Neuronal stem cell (in vitro differentiated cells): ENCODE measurements at regions not wholly inside any gene's neighbourhood (a gene's known extent, or its start where the extent isn't known, plus 50 kb on each side); places are given as distances from the start of the nearest gene placed in this dataset.

Source experiments
- DNase-seq: peaks from one replicate; pipeline ENCODE4 v3.0.0-alpha.2; 2013; ENCODE audit warnings: low spot score
- H2AFZ ChIP-seq: one replicate; pipeline ENCODE4 v1.6.1; 2013; ENCODE audit warnings: mild to moderate bottlenecking, low read length, inconsistent platforms
- H2AK5ac ChIP-seq: 2 replicates; pipeline ENCODE4 v1.6.1; 2013; ENCODE audit warnings: low read depth, mild to moderate bottlenecking, inconsistent platforms, low read length, moderate library complexity, mixed read lengths
- H2BK120ac ChIP-seq: 2 replicates; pipeline ENCODE4 v1.6.1; 2013; ENCODE audit warnings: low read depth, mild to moderate bottlenecking, inconsistent platforms, low read length, moderate library complexity, mixed read lengths
- H2BK12ac ChIP-seq: one replicate; pipeline ENCODE4 v1.6.1; 2013; ENCODE audit warnings: low read length, inconsistent platforms
- H2BK15ac ChIP-seq: 2 replicates; pipeline ENCODE4 v1.6.1; 2013; ENCODE audit warnings: mild to moderate bottlenecking, low read length, inconsistent platforms, mixed read lengths
- H2BK5ac ChIP-seq: one replicate; pipeline ENCODE4 v1.6.1; 2013; ENCODE audit warnings: inconsistent platforms, mild to moderate bottlenecking, low read length, moderate library complexity
- H3K14ac ChIP-seq: one replicate; pipeline ENCODE4 v1.6.1; 2013; ENCODE audit warnings: low read length, inconsistent platforms
- H3K18ac ChIP-seq: 2 replicates; pipeline ENCODE4 v1.6.1; 2013; ENCODE audit warnings: low read length, inconsistent platforms
- H3K23ac ChIP-seq: 2 replicates; pipeline ENCODE4 v1.6.1; 2013; ENCODE audit warnings: low read depth, mild to moderate bottlenecking, mixed read lengths, low read length, inconsistent platforms; ENCODE audit not compliant: poor library complexity
- H3K27ac ChIP-seq: replicated peaks from 3 replicates; pipeline ENCODE4 v1.5.1; 2013; ENCODE audit warnings: low read length, inconsistent platforms
- H3K27me3 ChIP-seq, 3 experiments: 2 replicates each; pipeline ENCODE4 v1.6.1; 2013; ENCODE audit warnings: low read length in 3 of 3, mild to moderate bottlenecking in 2 of 3, inconsistent platforms in 1 of 3, low read depth in 1 of 3, mixed read lengths in 1 of 3, moderate library complexity in 1 of 3; ENCODE audit not compliant: control insufficient read depth in 3 of 3, insufficient read depth in 3 of 3
- H3K36me3 ChIP-seq, 2 donors: replicated peaks in 1 of 2; 2 replicates each; pipeline ENCODE4 v1.6.1; 2013; ENCODE audit warnings: low read length in 2 of 2; ENCODE audit not compliant: control insufficient read depth in 2 of 2, insufficient read depth in 2 of 2
- H3K4ac ChIP-seq: 2 replicates; pipeline ENCODE4 v1.6.1; 2013; ENCODE audit warnings: inconsistent platforms, mild to moderate bottlenecking, low read length, moderate library complexity
- H3K4me1 ChIP-seq, 2 donors: 1 replicate in 1 of 2; 2 replicates in 1 of 2; pipeline ENCODE4 v1.6.1; 2013; ENCODE audit warnings: low read length in 2 of 2, low read depth in 1 of 2; ENCODE audit not compliant: control insufficient read depth in 2 of 2, insufficient read depth in 1 of 2
- H3K4me2 ChIP-seq: one replicate; pipeline ENCODE4 v1.6.1; 2013; ENCODE audit warnings: mild to moderate bottlenecking, low read length, inconsistent platforms; ENCODE audit not compliant: insufficient read depth, poor library complexity, severe bottlenecking
- H3K4me3 ChIP-seq, 2 donors: 2 replicates each; pipeline ENCODE4 v1.5.1; 2013; ENCODE audit warnings: low read length in 2 of 2, mild to moderate bottlenecking in 2 of 2, inconsistent platforms in 1 of 2, moderate library complexity in 1 of 2
- H3K79me1 ChIP-seq: one replicate; pipeline ENCODE4 v1.6.1; 2013; ENCODE audit warnings: low read depth, mild to moderate bottlenecking, inconsistent platforms, low read length, moderate library complexity
- H3K9ac ChIP-seq: one replicate; pipeline ENCODE4 v1.6.1; 2013; ENCODE audit warnings: mild to moderate bottlenecking, low read depth, low read length, inconsistent platforms; ENCODE audit not compliant: poor library complexity
- H3K9me3 ChIP-seq, 2 donors: replicated peaks in 1 of 2; 2 replicates each; pipeline versions ENCODE3 to v1.6.1; 2013; ENCODE audit warnings: low read length in 2 of 2, mild to moderate bottlenecking in 2 of 2, inconsistent platforms in 1 of 2, low read depth in 1 of 2, mixed read lengths in 1 of 2, moderate library complexity in 1 of 2; ENCODE audit not compliant: control insufficient read depth in 2 of 2, insufficient read depth in 1 of 2
- H4K8ac ChIP-seq: one replicate; pipeline ENCODE4 v1.6.1; 2013; ENCODE audit warnings: low read depth, mild to moderate bottlenecking, inconsistent platforms, low read length, moderate library complexity
- H4K91ac ChIP-seq: one replicate; pipeline ENCODE4 v1.6.1; 2013; ENCODE audit warnings: low read length, low read depth, mild to moderate bottlenecking, inconsistent platforms; ENCODE audit not compliant: poor library complexity
- WGBS, 2 donors: extraction: QIAGEN DNeasy Blood & Tissue Kit; methylation state at CpG; one replicate each; pipeline ENCODE4 v1.1.7; 2013; ENCODE audit warnings: missing lambda C conversion rate in 2 of 2, mixed read lengths in 1 of 2; ENCODE audit not compliant: insufficient read length in 2 of 2, insufficient replicate concordance in 1 of 2; ENCODE audit errors: extremely low coverage in 2 of 2; 5-methylcytosine and 5-hydroxymethylcytosine counted together

DNA sequence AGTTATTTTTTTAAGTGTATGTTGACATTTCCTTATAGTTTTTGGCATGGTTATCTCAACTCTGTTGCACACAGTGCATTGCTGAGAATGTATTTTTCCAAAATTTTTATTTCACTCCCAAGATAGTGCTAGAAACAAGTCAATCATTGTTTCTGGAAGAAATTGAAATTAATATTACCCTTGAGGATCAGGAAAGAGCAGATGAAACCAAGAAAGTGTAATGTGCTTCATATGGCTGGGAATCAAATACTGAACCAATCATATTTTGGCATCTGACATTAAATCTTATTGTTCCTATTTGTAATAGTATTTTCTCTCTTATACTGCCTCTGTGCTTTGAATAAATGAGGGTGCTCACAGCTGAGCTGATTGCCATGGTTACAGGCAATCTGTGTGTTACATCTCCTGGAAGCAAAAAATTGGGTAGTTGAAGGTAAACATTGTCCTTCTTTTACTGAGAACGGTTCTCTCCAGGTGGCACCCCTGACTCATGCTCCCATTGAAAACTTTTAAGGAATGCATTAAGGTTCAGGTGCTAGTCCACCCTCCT, 358.2 kb upstream of the NR3C2 start:
- Histone ChIP-seq H3K27ac (no peak overlapping the region), H2AK5ac (no peak overlapping the region), H3K9me3 (no peaks in the 10 kb centered on the region), H2AFZ (no peak overlapping the region), H3K4ac (no peak overlapping the region), H3K27me3 (no peaks in the 10 kb centered on the region), H3K9ac (no peak overlapping the region), H3K4me3 (no peak overlapping the region), H2BK15ac (no peak overlapping the region), H3K79me1 (no peaks in the 10 kb centered on the region), H4K8ac (no peak overlapping the region), H3K18ac (no peak overlapping the region), H3K4me2 (no peak overlapping the region), H3K23ac (no peak overlapping the region), H2BK5ac (no peak overlapping the region), H3K4me1 (no peaks in the 10 kb centered on the region), H2BK120ac (no peak overlapping the region), H4K91ac (no peak overlapping the region), H3K14ac (no peak overlapping the region), H3K36me3 (no peaks in the 10 kb centered on the region), H2BK12ac (no peak overlapping the region)
- DNase-seq = no peak
- WGBS, 2 donors = no CpG with 5 or more reads among the region's 1 CpG

DNA sequence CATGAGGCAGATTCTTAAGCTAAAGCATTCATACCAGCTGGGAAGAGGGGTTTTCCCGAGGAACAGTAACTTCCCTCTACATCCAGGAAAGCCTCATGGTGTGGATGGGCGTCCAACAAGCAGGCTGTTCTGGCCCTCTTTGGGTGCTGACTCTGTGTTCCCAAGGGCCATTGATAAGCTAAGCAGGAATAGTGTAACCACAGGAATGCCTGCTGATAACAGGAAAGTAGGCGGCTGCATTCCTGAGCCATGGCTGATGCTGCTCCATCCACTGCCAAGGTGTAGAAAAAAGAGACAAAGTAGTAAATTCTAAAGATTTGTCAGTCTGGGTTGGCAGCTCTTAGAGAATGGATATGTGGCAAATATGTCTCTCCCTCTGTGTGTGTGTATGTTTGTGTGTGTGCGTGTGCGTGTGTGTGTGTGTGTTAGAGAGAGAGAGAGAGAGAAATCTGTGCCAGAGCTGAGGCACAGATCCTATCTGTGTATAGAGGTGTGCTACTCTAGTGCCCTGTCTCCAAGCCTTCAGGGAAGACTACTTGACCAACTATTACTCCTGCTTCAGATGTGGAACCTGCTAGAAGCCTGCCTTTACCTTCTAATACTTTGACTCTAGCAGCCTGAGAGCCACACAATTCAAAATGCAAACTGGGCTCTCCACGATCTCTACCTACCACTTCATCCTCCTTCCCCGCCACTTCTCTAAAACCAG, 353.1 kb upstream of the NR3C2 start:
- H3K23ac ChIP-seq = no peak overlapping the region
- no peak overlapping the region for H3K4ac ChIP-seq
- no peak overlapping the region for H2BK120ac ChIP-seq
- no peak overlapping the region for H2AFZ ChIP-seq
- H3K4me3 ChIP-seq = no peak overlapping the region
- no peak overlapping the region for H3K9ac ChIP-seq
- no peak overlapping the region for H4K91ac ChIP-seq
- H2BK5ac ChIP-seq = no peak overlapping the region
- H3K79me1 ChIP-seq = no peaks in the 10 kb centered on the region
- H3K9me3 ChIP-seq = no peaks in the 10 kb centered on the region
- no peaks in the 10 kb centered on the region for H3K27me3 ChIP-seq
- no peak overlapping the region for H4K8ac ChIP-seq
- no peaks in the 10 kb centered on the region for H3K4me1 ChIP-seq
- H2BK15ac ChIP-seq = no peak overlapping the region
- DNase-seq = no peak
- no peak overlapping the region for H3K27ac ChIP-seq
- no peak overlapping the region for H3K14ac ChIP-seq
- no peak overlapping the region for H3K4me2 ChIP-seq
- H3K36me3 ChIP-seq = no peaks in the 10 kb centered on the region
- WGBS, 2 donors = no CpG with 5 or more reads among the region's 7 CpGs
- no peak overlapping the region for H2AK5ac ChIP-seq
- no peak overlapping the region for H2BK12ac ChIP-seq
- H3K18ac ChIP-seq = no peak overlapping the region

DNA sequence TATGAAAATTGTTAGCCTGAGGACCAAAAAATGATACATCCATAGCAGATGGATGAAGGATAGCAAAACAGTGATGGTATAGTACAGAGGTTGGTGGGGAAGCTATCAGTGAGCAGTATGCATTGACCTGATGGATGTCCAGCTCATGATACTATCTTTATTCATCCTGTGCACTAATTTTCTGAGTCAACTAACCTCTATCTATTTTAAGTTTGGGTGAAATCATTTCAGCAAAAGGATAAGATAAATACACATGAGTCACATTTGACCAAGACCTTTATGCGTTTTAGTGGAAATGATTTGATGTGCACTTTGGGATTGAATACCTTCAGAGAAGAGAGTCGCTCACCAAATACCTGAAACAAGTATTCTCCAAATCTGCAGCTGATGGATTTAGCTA, 351.0 kb upstream of the NR3C2 start:
- H3K23ac ChIP-seq = no peak overlapping the region
- H4K8ac ChIP-seq = no peak overlapping the region
- no peak overlapping the region for H3K18ac ChIP-seq
- H3K4me3 ChIP-seq = no peak overlapping the region
- H2BK15ac ChIP-seq = no peak overlapping the region
- no peak overlapping the region for H2BK5ac ChIP-seq
- H2AFZ ChIP-seq = no peak overlapping the region
- no peaks in the 10 kb centered on the region for H3K79me1 ChIP-seq
- H2BK120ac ChIP-seq = no peak overlapping the region
- H3K27ac ChIP-seq = no peak overlapping the region
- H3K14ac ChIP-seq = no peak overlapping the region
- no peaks in the 10 kb centered on the region for H3K27me3 ChIP-seq
- H2BK12ac ChIP-seq = no peak overlapping the region
- WGBS, 2 donors = no CpG with 5 or more reads among the region's 2 CpGs
- H4K91ac ChIP-seq = no peak overlapping the region
- H3K9me3 ChIP-seq = no peaks in the 10 kb centered on the region
- H3K4me1 ChIP-seq = no peaks in the 10 kb centered on the region
- H2AK5ac ChIP-seq = no peak overlapping the region
- H3K36me3 ChIP-seq = no peaks in the 10 kb centered on the region
- H3K4me2 ChIP-seq = no peak overlapping the region
- no peak overlapping the region for H3K4ac ChIP-seq
- no peak for DNase-seq
- no peak overlapping the region for H3K9ac ChIP-seq

DNA sequence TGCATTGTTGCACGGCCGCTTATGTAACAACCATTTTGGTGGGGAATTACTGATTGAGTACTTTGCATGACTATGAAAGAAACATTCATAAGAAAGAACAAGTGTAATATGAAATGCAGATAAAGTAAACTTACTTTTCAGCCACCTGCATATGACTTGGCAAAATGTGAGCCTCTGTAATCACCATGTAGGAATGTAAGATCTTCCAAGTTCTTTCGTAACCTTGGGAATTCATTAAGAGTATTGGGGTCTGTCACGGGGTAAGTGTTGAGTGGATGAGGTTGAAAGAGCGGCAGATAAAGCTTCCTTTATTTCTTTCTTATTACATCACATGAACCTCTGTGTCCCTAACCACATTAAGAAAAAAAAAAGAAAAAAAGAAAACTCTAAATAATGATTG, 348.5 kb upstream of the NR3C2 start:
- Histone ChIP-seq H3K27ac (no peak overlapping the region), H4K8ac (no peak overlapping the region), H3K79me1 (no peaks in the 10 kb centered on the region), H3K23ac (no peak overlapping the region), H3K4me2 (no peak overlapping the region), H3K27me3 (no peaks in the 10 kb centered on the region), H2BK5ac (no peak overlapping the region), H2AFZ (no peak overlapping the region), H3K18ac (no peak overlapping the region), H2BK15ac (no peak overlapping the region), H3K36me3 (no peaks in the 10 kb centered on the region), H2AK5ac (no peak overlapping the region), H3K4me1 (no peaks in the 10 kb centered on the region), H3K9ac (no peak overlapping the region), H3K14ac (no peak overlapping the region), H2BK12ac (no peak overlapping the region), H3K4ac (no peak overlapping the region), H4K91ac (no peak overlapping the region), H3K9me3 (no peaks in the 10 kb centered on the region), H2BK120ac (no peak overlapping the region), H3K4me3 (no peak overlapping the region)
- WGBS, 2 donors = no CpG with 5 or more reads among the region's 5 CpGs
- DNase-seq = no peak
